Right atrium auricular region (tissue), 2 donors: ENCODE measurements at regions not wholly inside any gene's neighbourhood (a gene's known extent, or its start where the extent isn't known, plus 50 kb on each side); places are given as distances from the start of the nearest gene placed in this dataset.
"Not testable (repeated sequence)": the region's sequence is repeated elsewhere in the genome, so short reads cannot be mapped to it uniquely, and the experiment has no call there.

Experiments used
- DNase-seq: peaks from one replicate; pipeline ENCODE4 v3.0.0-alpha.2; 2019; ENCODE audit warnings: low spot score
- H3K27ac ChIP-seq, 2 donors: fragments of 200-600 bp; sonication (generic); 1 replicate in 1 of 2; 2 replicates in 1 of 2; pipeline ENCODE4 v1.5.1; 2016 to 2019
- H3K27me3 ChIP-seq, 2 donors: fragments of 200-600 bp; sonication (generic); one replicate each; pipeline versions ENCODE4 v1.5.1 to v1.6.0; 2017 to 2019
- H3K36me3 ChIP-seq: fragments of 200-600 bp; sonication (generic); one replicate; pipeline ENCODE4 v1.5.1; 2016
- H3K4me1 ChIP-seq, 2 donors: fragments of 200-600 bp; sonication (generic); one replicate each; pipeline versions ENCODE4 v1.5.1 to v1.6.0; 2017 to 2019
- H3K4me3 ChIP-seq, 2 donors: fragments of 200-600 bp; sonication (generic); 1 replicate in 1 of 2; 2 replicates in 1 of 2; pipeline ENCODE4 v1.5.1; 2017 to 2019; ENCODE audit warnings: mild to moderate bottlenecking in 1 of 2, moderate library complexity in 1 of 2
- H3K9me3 ChIP-seq, 2 donors: fragments of 200-600 bp; sonication (generic); one replicate each; pipeline ENCODE4 v1.5.1; 2019
- TF ChIP-seq, protein P1 (sequence below), 2 donors: fragments of 200-600 bp; sonication (generic); IDR thresholded peaks; one replicate each; pipeline ENCODE4 v1.5.1; 2019; ENCODE audit warnings: antibody characterized with exemption in 2 of 2

DNA sequence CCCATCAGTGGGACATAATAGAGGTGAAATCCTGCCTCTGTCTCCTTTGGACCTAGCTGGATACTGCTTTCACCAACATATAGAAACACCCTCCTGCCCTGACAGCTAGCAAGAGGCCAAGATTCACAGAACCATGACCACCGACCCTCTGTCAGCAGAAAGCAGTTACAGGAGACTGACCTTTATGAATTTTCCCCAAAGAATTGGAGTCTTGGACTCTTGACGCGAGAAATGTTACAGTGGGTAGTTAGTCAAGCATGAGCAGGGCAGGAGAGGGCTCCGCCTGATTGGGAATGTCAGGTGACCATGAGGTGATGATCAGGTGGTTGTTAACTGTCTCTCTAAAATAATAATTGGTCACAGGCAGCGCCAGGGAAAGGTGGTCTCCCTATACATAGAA lies 1002.3 kb downstream of the TDRD15 start:
- no peaks in the 10 kb centered on the region for H3K9me3 ChIP-seq
- no peak overlapping the region for H3K27ac ChIP-seq
- H3K27me3 ChIP-seq, result no peaks in the 10 kb centered on the region
- no peaks in the 10 kb centered on the region for H3K36me3 ChIP-seq
- DNase-seq, result no peak
- no peaks in the 10 kb centered on the region for H3K4me1 ChIP-seq
- H3K4me3 ChIP-seq, result no peak overlapping the region
- TF ChIP-seq, protein P1, sequence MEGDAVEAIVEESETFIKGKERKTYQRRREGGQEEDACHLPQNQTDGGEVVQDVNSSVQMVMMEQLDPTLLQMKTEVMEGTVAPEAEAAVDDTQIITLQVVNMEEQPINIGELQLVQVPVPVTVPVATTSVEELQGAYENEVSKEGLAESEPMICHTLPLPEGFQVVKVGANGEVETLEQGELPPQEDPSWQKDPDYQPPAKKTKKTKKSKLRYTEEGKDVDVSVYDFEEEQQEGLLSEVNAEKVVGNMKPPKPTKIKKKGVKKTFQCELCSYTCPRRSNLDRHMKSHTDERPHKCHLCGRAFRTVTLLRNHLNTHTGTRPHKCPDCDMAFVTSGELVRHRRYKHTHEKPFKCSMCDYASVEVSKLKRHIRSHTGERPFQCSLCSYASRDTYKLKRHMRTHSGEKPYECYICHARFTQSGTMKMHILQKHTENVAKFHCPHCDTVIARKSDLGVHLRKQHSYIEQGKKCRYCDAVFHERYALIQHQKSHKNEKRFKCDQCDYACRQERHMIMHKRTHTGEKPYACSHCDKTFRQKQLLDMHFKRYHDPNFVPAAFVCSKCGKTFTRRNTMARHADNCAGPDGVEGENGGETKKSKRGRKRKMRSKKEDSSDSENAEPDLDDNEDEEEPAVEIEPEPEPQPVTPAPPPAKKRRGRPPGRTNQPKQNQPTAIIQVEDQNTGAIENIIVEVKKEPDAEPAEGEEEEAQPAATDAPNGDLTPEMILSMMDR (IDR thresholded peaks at IDR 0.05), result no peak

DNA sequence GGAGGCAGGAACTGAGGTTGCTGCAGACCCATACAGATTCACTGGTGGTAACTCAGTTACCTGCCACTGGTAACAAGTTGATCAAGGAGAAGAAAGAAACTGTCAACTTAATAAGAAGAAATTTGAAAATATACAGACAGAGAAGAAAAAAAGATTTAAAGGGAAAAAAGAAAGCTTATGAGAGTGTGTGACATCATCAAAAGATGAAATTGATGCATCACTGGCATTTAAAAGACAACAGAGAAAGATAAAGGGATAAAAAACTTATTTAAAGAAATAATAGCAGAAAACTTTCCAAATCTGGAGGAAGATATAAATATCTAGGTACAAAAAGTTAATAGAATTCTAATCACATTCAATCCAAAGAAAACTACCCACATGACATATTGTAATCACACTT lies 1003.2 kb downstream of the TDRD15 start:
- DNase-seq, result no peak
- H3K4me1 ChIP-seq, result no peaks in the 10 kb centered on the region
- H3K27me3 ChIP-seq, result no peaks in the 10 kb centered on the region
- H3K27ac ChIP-seq, result no peak overlapping the region
- TF ChIP-seq, protein P1 (IDR thresholded peaks at IDR 0.05), result no peak
- no peaks in the 10 kb centered on the region for H3K36me3 ChIP-seq
- no peak overlapping the region for H3K4me3 ChIP-seq
- no peaks in the 10 kb centered on the region for H3K9me3 ChIP-seq

DNA sequence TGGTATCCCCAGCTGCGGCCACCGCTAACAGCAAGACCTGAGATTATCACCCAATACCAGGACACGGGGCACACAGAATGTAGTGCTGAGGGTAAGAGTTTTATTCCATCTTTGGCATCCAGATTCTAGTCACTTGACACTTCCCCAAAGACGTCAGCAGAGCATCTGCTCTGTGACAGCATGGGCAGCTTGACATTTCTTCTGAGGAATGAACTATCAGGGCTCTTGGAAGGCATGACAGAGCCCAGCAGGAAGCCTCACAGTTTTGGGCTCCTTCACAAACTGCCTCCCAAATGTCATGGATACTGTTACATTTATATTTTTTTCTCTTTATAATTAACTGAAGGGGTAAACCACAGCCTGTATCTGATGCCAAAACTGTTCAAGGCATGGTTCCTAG lies 1010.7 kb downstream of the TDRD15 start:
- H3K4me3 ChIP-seq, result no peak overlapping the region
- no peak for DNase-seq
- no peaks in the 10 kb centered on the region for H3K9me3 ChIP-seq
- no peak overlapping the region for H3K27ac ChIP-seq
- H3K36me3 ChIP-seq, result no peaks in the 10 kb centered on the region
- H3K4me1 ChIP-seq, result no peaks in the 10 kb centered on the region
- no peaks in the 10 kb centered on the region for H3K27me3 ChIP-seq
- TF ChIP-seq, protein P1 (IDR thresholded peaks at IDR 0.05), result no peak

DNA sequence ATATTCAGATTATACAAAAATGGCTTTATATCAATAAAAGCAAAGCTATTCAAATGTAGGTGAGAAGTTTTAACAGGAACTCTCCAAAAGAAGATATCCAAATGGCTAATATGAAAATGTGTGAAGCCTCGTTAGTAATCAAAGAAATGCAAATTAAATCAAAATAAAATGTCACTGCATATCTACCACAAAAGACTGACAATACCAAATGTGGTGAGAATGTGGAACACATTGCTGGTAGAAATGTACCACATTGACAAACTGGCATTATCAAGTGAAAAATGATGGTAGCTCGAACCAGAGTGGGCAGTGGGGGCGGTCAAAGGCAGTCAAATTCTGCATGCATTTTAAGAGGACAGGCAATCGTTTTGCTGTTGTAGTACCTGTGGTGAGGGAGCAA lies 1012.7 kb downstream of the TDRD15 start:
- H3K4me3 ChIP-seq, result no peak overlapping the region
- TF ChIP-seq, protein P1 (IDR thresholded peaks at IDR 0.05), result no peak
- no peaks in the 10 kb centered on the region for H3K9me3 ChIP-seq
- H3K36me3 ChIP-seq, result no peaks in the 10 kb centered on the region
- H3K27me3 ChIP-seq, result no peaks in the 10 kb centered on the region
- no peak for DNase-seq
- H3K27ac ChIP-seq, result no peak overlapping the region
- H3K4me1 ChIP-seq, result no peaks in the 10 kb centered on the region

DNA sequence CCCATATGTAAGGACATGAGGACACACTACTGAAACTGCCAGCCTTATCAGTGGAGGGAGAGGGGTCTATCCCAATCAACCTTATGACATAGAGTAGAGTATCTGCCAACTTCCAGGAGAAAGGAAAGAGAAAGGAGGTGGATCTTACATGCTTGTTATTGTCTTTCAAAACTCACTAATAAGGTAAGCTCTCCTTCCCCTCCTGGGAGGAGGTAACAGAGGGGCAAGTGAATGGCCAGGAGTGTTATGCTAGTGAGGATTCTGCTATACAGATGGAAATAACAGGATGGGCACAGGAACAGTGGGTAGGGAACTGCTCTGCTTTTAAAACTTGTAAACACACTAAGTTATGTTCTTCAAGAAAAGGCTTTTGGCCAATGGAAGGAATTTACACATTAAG lies 1020.1 kb downstream of the TDRD15 start:
- no peaks in the 10 kb centered on the region for H3K27me3 ChIP-seq
- TF ChIP-seq, protein P1 (IDR thresholded peaks at IDR 0.05), result no peak

DNA sequence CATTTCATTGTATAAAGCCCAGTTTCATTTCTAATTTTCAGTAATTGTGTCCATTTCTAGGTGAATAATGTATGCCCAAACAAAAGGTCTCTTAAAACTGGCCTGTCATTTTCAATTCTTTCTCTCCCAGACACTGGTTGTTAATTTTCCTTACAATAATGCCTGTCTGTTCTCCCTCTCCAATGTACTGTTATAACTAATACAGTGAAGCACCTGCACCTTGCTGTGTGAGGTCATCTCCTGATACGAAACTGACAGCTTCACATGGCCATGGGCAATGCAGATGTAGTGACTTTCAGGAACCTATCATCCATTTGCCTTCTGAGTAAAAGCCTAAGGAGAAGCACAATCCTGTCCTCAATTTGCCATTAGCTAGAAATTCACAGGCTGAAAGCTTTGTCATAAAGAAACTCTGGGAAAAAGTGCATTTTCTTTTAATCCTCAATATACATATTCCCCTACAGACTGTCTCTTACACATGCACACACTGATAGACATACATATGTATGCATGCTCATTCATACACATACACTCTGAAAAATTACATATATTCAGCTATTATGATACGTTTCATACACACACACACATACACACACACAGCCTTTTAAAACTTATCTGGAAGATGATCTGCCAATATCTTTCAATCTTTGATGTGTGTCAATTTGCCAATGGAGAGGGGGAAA lies 1030.3 kb downstream of the TDRD15 start:
- H3K36me3 ChIP-seq, result no peaks in the 10 kb centered on the region
- no peaks in the 10 kb centered on the region for H3K9me3 ChIP-seq
- H3K27ac ChIP-seq, result no peak overlapping the region
- TF ChIP-seq, protein P1 (IDR thresholded peaks at IDR 0.05), result no peak
- DNase-seq, result no peak
- no peaks in the 10 kb centered on the region for H3K27me3 ChIP-seq
- H3K4me1 ChIP-seq, result no peaks in the 10 kb centered on the region
- no peak overlapping the region for H3K4me3 ChIP-seq

More for the DNA sequence above, 1020.1 kb downstream of the TDRD15 start:
- DNase-seq, result no peak
- Histone ChIP-seq H3K4me3 (no peak overlapping the region), H3K36me3 (no peaks in the 10 kb centered on the region), H3K4me1 (no peaks in the 10 kb centered on the region), H3K27ac (no peak overlapping the region), H3K9me3 (peaks cover 0 to 12% of the 10 kb centered on the region in 2 donors)

DNA sequence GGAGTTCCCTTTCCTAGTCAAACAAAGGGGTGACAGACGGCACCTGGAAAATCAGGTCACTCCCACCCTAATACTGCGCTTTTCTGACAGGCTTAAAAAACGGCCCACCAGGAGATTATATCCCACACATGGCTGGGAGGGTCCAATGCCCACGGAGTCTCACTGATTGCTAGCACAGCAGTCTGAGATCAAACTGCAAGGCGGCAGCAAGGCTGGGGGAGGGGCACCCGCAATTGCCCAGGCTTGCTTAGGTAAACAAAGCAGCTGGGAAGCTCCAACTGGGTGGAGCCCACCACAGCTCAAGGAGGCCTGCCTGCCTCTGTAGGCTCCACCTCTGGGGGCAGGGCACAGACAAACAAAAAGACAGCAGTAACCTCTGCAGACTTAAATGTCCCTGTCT lies 1032.9 kb downstream of the TDRD15 start:
- H3K9me3 ChIP-seq, DNase-seq, H3K36me3 ChIP-seq, H3K4me1 ChIP-seq, H3K27me3 ChIP-seq, H3K4me3 ChIP-seq, H3K27ac ChIP-seq: not testable (repeated sequence)
